NCI-H526 (cell line): ENCODE measurements at regions not wholly inside any gene's neighbourhood (a gene's known extent, or its start where the extent isn't known, plus 50 kb on each side); places are given as distances from the start of the nearest gene placed in this dataset.

ENCODE experiments used
- DNase-seq, 2 experiments: peaks; one replicate each; lab custom pipeline; 2025; lab: John Stamatoyannopoulos, UW

DNA sequence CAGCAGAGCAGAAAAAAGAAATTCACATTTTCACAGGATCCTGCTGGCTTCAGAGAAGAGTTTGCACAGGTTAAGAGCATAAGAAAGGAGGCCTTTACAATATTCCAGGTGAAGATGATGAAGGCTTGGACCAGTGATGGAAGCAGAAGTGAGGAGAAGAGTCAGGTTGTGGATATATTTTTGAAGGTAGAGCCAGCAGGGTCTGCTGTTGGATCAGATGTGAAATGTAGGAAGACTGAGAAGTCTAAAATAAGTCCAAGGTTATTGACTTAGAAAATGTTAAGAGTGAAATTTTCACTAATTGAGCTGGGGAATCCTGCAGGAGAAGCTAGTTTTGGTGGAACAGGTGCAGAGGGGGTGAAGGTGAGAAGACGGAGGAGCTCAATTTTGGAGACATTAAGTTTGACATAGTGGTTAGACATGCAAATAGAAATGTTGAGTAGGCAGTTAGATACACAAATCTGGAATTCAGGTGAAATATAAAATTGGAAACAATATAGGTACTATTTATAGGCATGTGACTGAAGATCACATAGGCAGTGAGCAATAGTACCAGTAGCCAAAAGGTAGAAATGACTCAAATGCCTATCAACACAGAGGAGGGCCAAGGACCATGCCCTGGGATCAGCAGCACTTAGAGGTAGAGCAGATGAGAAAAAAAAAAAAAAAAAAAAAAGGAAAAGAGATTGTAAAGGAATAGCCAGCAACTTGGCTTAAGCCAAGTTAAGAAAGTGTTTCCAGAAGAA is 252.0 kb downstream of the AASDHPPT start:
- no peak for DNase-seq

DNA sequence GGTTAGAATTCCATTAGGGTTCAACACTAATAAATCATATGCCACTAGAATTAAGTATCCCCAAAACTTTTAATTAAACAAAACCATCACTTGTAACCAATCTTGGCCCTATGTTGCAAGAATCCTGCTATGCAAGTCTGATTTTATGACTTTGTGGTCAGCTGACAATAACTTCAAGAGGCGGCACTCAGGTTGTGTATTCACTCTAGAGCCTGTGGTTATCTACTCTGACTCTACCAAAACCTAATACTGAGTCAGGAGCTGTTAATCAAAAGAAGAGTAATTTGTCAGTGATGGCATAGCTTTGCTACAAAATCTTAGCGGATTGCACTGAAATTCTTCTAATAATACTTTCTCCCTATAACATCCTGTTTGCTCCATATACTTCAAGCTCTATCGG is 253.7 kb downstream of the AASDHPPT start:
- DNase-seq: no peak

DNA sequence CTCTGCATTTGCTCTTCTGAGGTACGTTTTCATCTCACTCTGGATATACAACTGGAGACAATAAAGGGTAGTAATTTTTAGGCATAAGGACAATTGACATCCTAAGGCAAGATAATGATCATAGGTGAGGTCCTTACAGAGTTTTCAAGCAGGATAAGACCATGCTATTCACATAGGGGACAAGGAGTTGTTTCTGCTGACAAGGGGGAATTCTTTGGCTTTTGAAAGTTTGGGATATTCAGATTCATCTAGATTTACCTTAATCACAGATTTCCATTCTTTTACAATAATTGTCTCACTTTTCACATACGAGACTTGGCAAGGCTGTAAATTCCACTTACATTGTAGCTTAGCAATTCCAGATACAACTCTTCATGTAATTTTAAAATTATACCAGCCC is 256.2 kb downstream of the AASDHPPT start:
- DNase-seq: no peak

DNA sequence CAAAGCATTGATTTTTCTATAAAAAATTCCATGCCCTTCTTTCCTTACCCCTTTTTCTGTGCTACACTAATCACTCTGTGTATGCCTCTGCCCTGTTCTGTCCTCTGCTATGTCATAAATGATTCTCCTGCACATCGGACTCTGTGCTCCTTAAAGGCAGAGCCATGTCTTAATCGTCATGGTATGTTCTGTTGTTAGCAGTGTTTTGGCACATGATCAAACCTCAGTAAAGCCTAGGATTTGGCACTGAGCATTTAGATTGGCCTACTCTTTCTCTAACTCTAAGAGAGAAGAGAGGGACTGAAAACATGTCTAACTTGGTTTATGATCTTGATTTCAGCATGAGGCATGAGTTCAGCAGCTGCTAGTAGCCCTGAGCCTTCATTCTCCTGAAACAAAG is 266.9 kb downstream of the AASDHPPT start:
- no peak for DNase-seq

- DNase-seq: no peak
Measured at GRCh38 chr11:106344966-106345365, 267.5 kb downstream of the AASDHPPT start.

GRCh38 chr11:106353031-106353430 is 275.6 kb downstream of the AASDHPPT start:
- DNase-seq: no peak

DNA sequence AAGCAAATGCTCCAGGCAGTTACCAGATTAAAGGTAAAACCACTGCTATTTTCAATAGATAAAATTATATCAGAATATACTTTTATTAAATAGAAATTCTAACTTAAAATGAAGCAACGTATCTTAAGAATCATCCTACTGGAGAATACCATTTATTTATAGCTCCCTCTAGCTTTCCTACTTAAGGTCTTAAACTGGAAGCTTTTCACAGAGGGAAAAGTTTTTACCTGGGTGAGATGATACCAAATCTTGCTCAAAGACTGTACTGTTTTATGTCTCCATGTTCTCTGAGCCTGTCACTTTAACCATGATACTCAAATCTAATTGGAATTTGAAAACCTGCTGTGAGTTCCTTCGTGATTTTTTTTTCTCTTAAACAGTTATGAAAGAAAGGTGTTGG is 291.8 kb downstream of the AASDHPPT start:
- DNase-seq: no peak

- DNase-seq: no peak
Measured at GRCh38 chr11:106378513-106379179, 301.2 kb downstream of the AASDHPPT start.

DNA sequence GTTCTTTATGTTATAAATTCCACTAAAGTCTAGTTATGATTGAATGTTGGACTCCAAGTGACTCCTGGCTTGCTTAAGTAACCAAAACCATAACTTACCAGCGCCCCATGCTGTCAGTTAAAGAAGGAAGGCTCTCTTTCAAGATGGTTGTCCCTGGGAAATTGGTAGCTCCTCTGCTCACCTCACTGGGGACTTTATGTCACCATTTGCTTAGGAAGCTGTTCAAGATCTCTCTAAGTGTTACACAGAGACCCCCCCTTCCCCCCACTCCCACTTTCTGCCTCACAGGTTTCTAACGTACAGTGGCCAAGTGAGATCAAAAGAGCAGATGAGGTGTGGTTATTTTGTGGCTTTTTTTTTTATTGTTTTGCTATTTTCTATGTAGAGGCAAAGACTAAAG is 301.8 kb downstream of the AASDHPPT start:
- DNase-seq: no peak

- no peak for DNase-seq
Measured at GRCh38 chr11:106379712-106380111, 302.2 kb downstream of the AASDHPPT start.

DNA sequence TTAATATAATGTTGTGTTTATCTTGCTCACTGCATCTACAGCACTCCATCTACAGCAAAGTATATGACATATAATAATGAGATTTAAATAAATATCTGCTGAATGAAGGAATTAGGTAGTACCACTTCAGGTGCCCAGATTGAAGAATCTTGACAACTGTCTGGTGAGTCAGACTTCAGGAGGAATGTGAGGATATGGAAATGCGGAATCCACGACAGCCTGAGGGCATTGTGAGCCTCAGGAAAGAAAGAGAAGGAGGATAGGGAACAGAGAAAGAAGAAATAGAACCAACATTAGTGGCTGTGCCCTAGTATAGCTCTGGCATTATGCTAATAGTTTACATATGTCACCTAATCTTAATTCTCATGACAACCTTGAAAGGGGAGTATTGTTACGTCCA is 304.4 kb downstream of the AASDHPPT start:
- no peak for DNase-seq

GRCh38 chr11:106384429-106384828 is 307.0 kb downstream of the AASDHPPT start:
- no peak for DNase-seq

- no peak for DNase-seq
Measured at GRCh38 chr11:106386519-106386918, 309.1 kb downstream of the AASDHPPT start.

DNA sequence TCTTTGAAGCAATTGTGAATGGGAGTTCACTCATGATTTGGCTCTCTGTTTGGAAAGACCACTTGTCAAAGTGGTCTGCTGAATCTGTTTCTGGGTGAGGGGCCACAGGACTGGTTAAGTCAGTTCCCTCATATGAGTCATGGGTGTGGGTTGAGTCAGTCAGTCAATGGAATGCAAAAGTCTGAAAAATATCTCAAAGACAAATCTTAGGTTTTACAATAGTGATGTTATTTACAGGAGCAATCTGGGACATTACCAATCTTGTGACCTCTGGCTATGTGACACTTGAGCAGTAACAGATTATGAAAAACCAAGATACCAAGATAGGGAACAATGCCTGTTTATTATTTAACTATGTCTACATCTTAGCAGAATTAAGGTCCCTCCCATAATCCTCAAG is 311.6 kb downstream of the AASDHPPT start:
- DNase-seq: no peak

DNA sequence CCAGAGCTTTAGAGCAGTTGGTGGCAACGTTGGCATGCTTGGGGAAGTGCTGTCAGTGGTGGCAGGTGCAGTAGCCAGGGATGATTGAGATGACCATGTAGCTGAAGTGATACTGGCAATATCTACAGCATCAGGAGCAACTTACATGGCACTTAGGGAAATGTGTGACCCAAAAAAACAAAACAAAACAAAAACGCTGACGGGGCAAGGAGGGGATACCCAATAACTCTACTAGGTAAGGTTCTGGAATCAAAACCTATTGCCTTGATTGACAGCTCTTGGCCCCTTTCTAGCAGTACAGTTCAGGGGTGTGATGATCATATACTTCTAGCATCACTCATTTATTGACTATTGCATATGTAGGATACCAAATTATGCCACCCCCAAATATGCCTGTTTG is 312.6 kb downstream of the AASDHPPT start:
- no peak for DNase-seq

DNA sequence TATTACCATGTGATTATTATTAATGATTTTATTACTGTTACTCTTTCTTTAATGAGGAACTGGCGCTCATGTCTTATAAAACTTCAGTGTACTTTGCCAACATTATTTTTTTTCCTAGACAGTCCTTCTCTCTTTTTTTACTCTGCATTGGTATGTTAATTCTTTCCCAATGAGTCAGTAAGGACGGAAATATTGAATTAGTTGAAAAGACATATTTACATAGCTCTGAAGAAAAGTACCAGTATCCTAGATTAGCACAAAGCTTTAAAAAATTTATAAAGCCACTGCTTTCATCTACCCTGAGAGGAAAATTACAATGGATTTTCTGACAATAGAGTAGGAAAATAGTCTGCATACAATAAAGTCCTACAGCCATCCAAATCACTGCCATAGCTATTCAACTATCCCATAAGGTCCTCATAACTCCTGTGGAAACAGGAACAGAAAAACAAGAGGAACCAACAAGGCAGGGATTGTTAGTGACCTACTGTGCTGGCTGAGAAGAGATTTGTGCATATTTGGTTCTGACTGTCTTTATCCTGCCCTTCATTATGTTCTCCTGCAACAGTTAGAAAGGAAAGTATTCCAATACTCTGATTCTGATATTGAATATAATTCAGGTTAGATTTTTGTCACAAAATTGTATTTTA is 314.4 kb downstream of the AASDHPPT start:
- DNase-seq: no peak

DNA sequence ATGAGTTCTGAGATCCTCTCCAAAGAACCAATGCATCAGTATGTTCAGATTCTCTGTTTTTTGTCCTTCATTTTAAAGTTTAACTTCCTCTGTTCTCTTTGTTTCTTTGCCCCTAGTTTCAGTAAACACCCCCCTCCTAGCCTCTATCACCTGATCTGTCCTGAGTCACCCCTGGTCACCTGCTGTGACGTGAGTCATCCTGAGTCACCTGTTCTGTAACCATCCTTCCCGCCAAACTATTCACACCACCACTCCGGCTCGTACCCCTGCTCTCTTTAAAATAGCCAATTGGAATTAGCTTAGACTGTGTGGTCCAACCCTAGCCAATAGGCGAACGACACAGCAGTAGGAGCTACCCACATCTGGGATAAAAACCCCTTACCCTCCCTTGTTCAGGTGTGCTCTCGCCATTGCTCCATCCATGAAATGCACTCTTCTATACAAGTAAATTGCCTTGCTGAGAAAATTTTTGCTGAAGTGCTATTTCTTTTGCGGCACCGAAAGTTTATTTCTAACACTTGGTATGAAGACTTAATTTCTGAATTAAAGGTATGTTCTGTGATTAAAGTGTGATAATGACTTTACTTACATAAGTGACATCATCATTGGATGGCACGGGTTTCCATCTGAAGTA is 318.4 kb downstream of the AASDHPPT start:
- no peak for DNase-seq

DNA sequence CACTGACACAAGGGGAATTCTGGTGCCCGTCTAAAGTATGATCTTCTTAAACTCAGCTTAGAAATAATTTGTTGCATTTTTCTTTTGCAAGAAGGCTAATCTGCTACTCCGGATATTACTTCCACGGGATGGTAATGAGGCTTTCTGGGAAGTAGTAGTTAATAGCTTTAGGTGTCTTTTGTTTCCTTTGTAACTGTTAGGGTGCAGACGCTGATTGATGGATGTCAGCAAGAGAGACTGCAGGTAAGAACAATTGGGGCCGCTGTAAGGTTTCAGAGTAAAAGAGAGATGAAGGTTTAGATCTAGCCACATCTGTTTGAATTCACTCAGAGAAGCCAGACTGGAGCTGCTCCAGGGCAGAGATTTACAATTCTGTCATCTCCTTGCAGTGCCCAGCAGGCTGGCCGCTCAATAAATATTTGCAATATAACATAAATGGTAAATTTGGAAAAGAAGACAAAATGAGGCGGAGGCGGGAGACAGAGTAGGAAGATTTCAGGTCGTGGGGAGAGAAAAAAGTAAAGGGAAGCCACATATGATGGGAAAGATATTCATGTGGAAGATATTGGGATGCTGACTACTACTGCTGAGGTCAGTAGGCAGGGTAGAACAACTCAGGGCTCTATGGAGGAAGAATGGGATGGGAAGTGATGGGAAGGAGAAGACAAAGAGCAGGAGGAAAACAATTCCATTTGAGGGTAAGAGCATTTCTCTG is 320.5 kb downstream of the AASDHPPT start:
- DNase-seq: no peak

DNA sequence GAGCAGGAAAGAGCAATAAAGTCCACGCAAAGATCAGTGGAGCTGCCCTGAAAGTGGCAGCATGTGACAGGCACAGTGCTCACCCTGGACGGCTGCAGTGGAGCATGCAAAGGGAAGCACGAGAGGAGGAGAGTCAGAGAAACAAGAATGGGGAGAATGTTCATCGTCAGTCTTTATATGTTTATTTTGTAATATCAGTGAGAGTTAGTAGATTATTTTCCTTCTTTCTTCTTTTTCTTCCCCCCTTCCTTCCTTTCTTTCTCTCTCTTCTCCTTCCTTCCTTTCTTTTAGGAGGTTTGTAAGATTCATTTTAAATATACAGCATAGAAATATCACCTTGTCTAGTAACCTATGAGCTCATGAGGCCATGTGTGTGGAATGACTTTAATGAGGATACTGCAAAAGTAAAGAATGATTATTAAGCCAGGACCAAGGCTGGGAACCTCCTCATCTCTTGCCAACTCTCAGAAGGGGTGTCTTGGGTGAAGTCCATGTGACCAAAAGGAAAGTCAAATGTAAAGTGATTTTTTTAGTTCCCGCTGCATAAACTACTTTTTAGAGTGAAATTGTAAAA is 321.1 kb downstream of the AASDHPPT start:
- DNase-seq: no peak

GRCh38 chr11:106399076-106399511 is 321.6 kb downstream of the AASDHPPT start:
- no peak for DNase-seq

DNA sequence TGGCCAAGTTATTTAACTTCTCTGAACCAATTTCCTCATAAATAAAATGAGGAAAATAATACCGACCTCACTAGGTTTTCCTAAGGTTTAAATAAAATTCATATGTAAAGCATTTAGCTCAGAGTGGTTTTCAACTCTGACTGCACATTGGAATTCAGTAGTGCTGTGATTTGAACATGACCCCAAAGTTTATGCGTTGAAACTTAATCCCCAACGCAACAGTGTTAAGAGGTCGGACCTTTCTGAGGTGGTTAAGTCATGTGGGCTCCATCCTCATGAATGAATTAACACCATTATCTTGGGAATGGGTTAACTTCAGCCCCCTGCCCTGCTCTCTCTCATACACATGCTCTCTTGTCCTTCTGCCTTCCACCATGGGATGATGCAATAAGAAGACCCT is 322.2 kb downstream of the AASDHPPT start:
- DNase-seq: no peak
